HG03469 (cell line): ENCODE measurements at regions not wholly inside any gene's neighbourhood (a gene's known extent, or its start where the extent isn't known, plus 50 kb on each side); places are given as distances from the start of the nearest gene placed in this dataset.
"Not testable (repeated sequence)": the region's sequence is repeated elsewhere in the genome, so short reads cannot be mapped to it uniquely, and the experiment has no call there.

ENCODE experiments used
- ATAC-seq: cut with Tn5 transposase; IDR thresholded peaks from one replicate; pipeline ENCODE4 v1.9.1; 2021; ENCODE audit warnings: mild to moderate bottlenecking, moderate library complexity, moderate number of reproducible peaks; ENCODE audit not compliant: unreplicated experiment

GRCh38 chrX:77123917-77124316 lies 323.3 kb upstream of the FGF16 start:
- ATAC-seq: not testable (repeated sequence)

GRCh38 chrX:77127571-77127970 lies 319.6 kb upstream of the FGF16 start:
- ATAC-seq: not testable (repeated sequence)

- no peak for ATAC-seq
These were observed 303.3 kb upstream of the FGF16 start for GRCh38 chrX:77143907-77144306.

GRCh38 chrX:77160301-77160700 lies 286.9 kb upstream of the FGF16 start:
- ATAC-seq: no peak

- no peak for ATAC-seq
These were observed 284.4 kb upstream of the FGF16 start for GRCh38 chrX:77162777-77163176.

GRCh38 chrX:77167993-77168392 lies 279.2 kb upstream of the FGF16 start:
- ATAC-seq: no peak

GRCh38 chrX:77174680-77175519 lies 272.3 kb upstream of the FGF16 start:
- no peak for ATAC-seq

- ATAC-seq: no peak
These were observed 246.5 kb upstream of the FGF16 start for GRCh38 chrX:77200663-77201062.

- ATAC-seq: no peak
These were observed 224.1 kb upstream of the FGF16 start for GRCh38 chrX:77223046-77223445.

GRCh38 chrX:77264490-77264889 lies 182.7 kb upstream of the FGF16 start:
- ATAC-seq: no peak

- ATAC-seq: no peak
These were observed 171.8 kb upstream of the FGF16 start for GRCh38 chrX:77275392-77275791.

GRCh38 chrX:77276742-77277141 lies 170.4 kb upstream of the FGF16 start:
- ATAC-seq: no peak

- ATAC-seq: no peak
These were observed 169.3 kb upstream of the FGF16 start for GRCh38 chrX:77277911-77278310.

- not testable (repeated sequence) for ATAC-seq
These were observed 167.8 kb upstream of the FGF16 start for GRCh38 chrX:77279373-77279772.

GRCh38 chrX:77293331-77293995 lies 153.7 kb upstream of the FGF16 start:
- ATAC-seq: no peak

- no peak for ATAC-seq
These were observed 148.9 kb upstream of the FGF16 start for GRCh38 chrX:77298296-77298695.

- ATAC-seq: no peak
These were observed 148.4 kb upstream of the FGF16 start for GRCh38 chrX:77298790-77299189.

- no peak for ATAC-seq
These were observed 147.6 kb upstream of the FGF16 start for GRCh38 chrX:77299549-77299948.

GRCh38 chrX:77342004-77342403 lies 105.2 kb upstream of the FGF16 start:
- no peak for ATAC-seq

GRCh38 chrX:77346859-77347258 lies 100.3 kb upstream of the FGF16 start:
- no peak for ATAC-seq

GRCh38 chrX:77347572-77347971 lies 99.6 kb upstream of the FGF16 start:
- ATAC-seq: no peak

- ATAC-seq: no peak
These were observed 57.3 kb upstream of the FGF16 start for GRCh38 chrX:77389891-77390290.
